Mononuclear cell (primary cell): ENCODE measurements at regions not wholly inside any gene's neighbourhood (a gene's known extent, or its start where the extent isn't known, plus 50 kb on each side); places are given as distances from the start of the nearest gene placed in this dataset.

Experiments
- H3K27me3 ChIP-seq: 2 replicates; pipeline ENCODE4 v1.6.0; 2011; ENCODE audit warnings: low read length, control low read depth; ENCODE audit not compliant: insufficient read depth
- H3K4me1 ChIP-seq: 2 replicates; pipeline ENCODE4 v1.5.1; 2011; ENCODE audit warnings: mild to moderate bottlenecking, low read length, control low read depth; ENCODE audit not compliant: insufficient read depth
- H3K4me3 ChIP-seq: 2 replicates; pipeline ENCODE4 v1.5.1; 2011; ENCODE audit warnings: mild to moderate bottlenecking, low read length, moderate library complexity
- H3K9me3 ChIP-seq: 2 replicates; pipeline ENCODE4 v1.5.1; 2011; ENCODE audit warnings: low read depth, mild to moderate bottlenecking, control low read depth, low read length

- Histone ChIP-seq H3K27me3 (no peaks in the 10 kb centered on the region), H3K9me3 (no peaks in the 10 kb centered on the region), H3K4me1 (no peaks in the 10 kb centered on the region), H3K4me3 (no peak overlapping the region)
These were observed 182.0 kb upstream of the DCN start for GRCh38 chr12:91364471-91365184.

- Histone ChIP-seq H3K9me3 (no peaks in the 10 kb centered on the region), H3K4me1 (no peaks in the 10 kb centered on the region), H3K27me3 (peaks cover 2% of the 10 kb centered on the region), H3K4me3 (no peak overlapping the region)
These were observed 179.2 kb upstream of the DCN start for GRCh38 chr12:91361864-91362263.

- Histone ChIP-seq H3K9me3 (no peaks in the 10 kb centered on the region), H3K4me3 (no peak overlapping the region), H3K27me3 (peaks cover 2% of the 10 kb centered on the region), H3K4me1 (no peaks in the 10 kb centered on the region)
These were observed 174.8 kb upstream of the DCN start for GRCh38 chr12:91357381-91357780.

- no peak overlapping the region for H3K4me3 ChIP-seq
- no peaks in the 10 kb centered on the region for H3K4me1 ChIP-seq
- no peaks in the 10 kb centered on the region for H3K9me3 ChIP-seq
- peaks cover 2% of the 10 kb centered on the region for H3K27me3 ChIP-seq
These were observed 173.8 kb upstream of the DCN start for GRCh38 chr12:91356405-91356804.

GRCh38 chr12:91355150-91356006 lies 172.8 kb upstream of the DCN start:
- H3K4me3 ChIP-seq = no peak overlapping the region
- H3K27me3 ChIP-seq = peaks cover 2% of the 10 kb centered on the region
- H3K4me1 ChIP-seq = no peaks in the 10 kb centered on the region
- H3K9me3 ChIP-seq = no peaks in the 10 kb centered on the region

- Histone ChIP-seq H3K4me3 (no peak overlapping the region), H3K27me3 (peaks cover 2% of the 10 kb centered on the region), H3K9me3 (no peaks in the 10 kb centered on the region), H3K4me1 (no peaks in the 10 kb centered on the region)
These were observed 170.6 kb upstream of the DCN start for GRCh38 chr12:91353266-91353665.

GRCh38 chr12:91349476-91349875 lies 166.9 kb upstream of the DCN start:
- no peaks in the 10 kb centered on the region for H3K9me3 ChIP-seq
- no peaks in the 10 kb centered on the region for H3K27me3 ChIP-seq
- H3K4me1 ChIP-seq = no peaks in the 10 kb centered on the region
- H3K4me3 ChIP-seq = no peak overlapping the region

- no peaks in the 10 kb centered on the region for H3K27me3 ChIP-seq
- H3K9me3 ChIP-seq = no peaks in the 10 kb centered on the region
- no peaks in the 10 kb centered on the region for H3K4me1 ChIP-seq
These were observed 165.0 kb upstream of the DCN start for GRCh38 chr12:91347481-91348214.

GRCh38 chr12:91346827-91347226 lies 164.2 kb upstream of the DCN start:
- H3K4me1 ChIP-seq = no peaks in the 10 kb centered on the region
- H3K9me3 ChIP-seq = no peaks in the 10 kb centered on the region
- no peaks in the 10 kb centered on the region for H3K27me3 ChIP-seq
- H3K4me3 ChIP-seq = no peak overlapping the region

More at GRCh38 chr12:91347481-91348214, 165.0 kb upstream of the DCN start:
- no peak overlapping the region for H3K4me3 ChIP-seq

GRCh38 chr12:91344408-91344807 lies 161.8 kb upstream of the DCN start:
- Histone ChIP-seq H3K4me1 (no peaks in the 10 kb centered on the region), H3K4me3 (no peak overlapping the region), H3K9me3 (no peaks in the 10 kb centered on the region), H3K27me3 (no peaks in the 10 kb centered on the region)

- Histone ChIP-seq H3K9me3 (no peaks in the 10 kb centered on the region), H3K4me1 (no peaks in the 10 kb centered on the region), H3K4me3 (no peak overlapping the region), H3K27me3 (no peaks in the 10 kb centered on the region)
These were observed 160.4 kb upstream of the DCN start for GRCh38 chr12:91343010-91343409.

- H3K9me3 ChIP-seq = no peaks in the 10 kb centered on the region
- no peak overlapping the region for H3K4me3 ChIP-seq
- H3K27me3 ChIP-seq = no peaks in the 10 kb centered on the region
- H3K4me1 ChIP-seq = no peaks in the 10 kb centered on the region
These were observed 156.5 kb upstream of the DCN start for GRCh38 chr12:91339106-91339505.

GRCh38 chr12:91335699-91336098 lies 153.1 kb upstream of the DCN start:
- Histone ChIP-seq H3K27me3 (peaks cover 3% of the 10 kb centered on the region), H3K4me3 (no peak overlapping the region), H3K4me1 (no peaks in the 10 kb centered on the region), H3K9me3 (no peaks in the 10 kb centered on the region)

GRCh38 chr12:91333966-91334365 lies 151.3 kb upstream of the DCN start:
- H3K4me1 ChIP-seq = no peaks in the 10 kb centered on the region
- peaks cover 3% of the 10 kb centered on the region for H3K27me3 ChIP-seq
- H3K9me3 ChIP-seq = no peaks in the 10 kb centered on the region
- no peak overlapping the region for H3K4me3 ChIP-seq

- no peaks in the 10 kb centered on the region for H3K4me1 ChIP-seq
These were observed 149.7 kb upstream of the DCN start for GRCh38 chr12:91332302-91332701.

More at GRCh38 chr12:91332302-91332701, 149.7 kb upstream of the DCN start:
- Histone ChIP-seq H3K9me3 (no peaks in the 10 kb centered on the region), H3K27me3 (peaks cover 3% of the 10 kb centered on the region), H3K4me3 (no peak overlapping the region)
